ENCODE measurements at regions not wholly inside any gene's neighbourhood (a gene's known extent, or its start where the extent isn't known, plus 50 kb on each side); places are given as distances from the start of the nearest gene placed in this dataset.

DNA sequence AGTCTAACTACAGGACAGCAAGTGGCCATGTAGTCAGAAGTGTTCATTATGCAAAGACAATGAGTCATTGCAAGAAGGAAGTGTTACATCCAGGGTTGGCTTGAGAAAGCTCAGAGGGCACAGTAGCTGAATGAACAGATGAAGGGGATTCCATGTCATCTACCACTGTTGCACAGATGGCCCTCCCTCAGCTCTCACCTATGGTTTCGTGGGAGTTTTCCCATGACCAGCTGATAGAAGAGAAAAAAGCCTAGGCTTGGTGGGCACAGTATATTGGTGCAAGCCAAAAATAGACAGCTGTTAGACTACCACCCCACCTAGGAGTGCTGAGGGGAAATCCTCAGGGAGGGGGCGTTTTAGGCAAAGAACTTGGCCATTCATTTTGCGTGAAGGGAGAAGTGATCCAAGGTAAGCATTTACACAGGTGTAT lies 217.0 kb downstream of the DMRT2 start:
- H3K36me3 Mint-ChIP-seq: no peaks in the 10 kb centered on the region
- H3K27ac Mint-ChIP-seq: no peak overlapping the region
- H3K9me3 Mint-ChIP-seq: no peaks in the 10 kb centered on the region
- peaks cover 4% of the 10 kb centered on the region for H3K27me3 Mint-ChIP-seq
- CTCF ChIA-PET: no interaction called here
- no peak for DNase-seq
- H3K4me1 Mint-ChIP-seq: no peaks in the 10 kb centered on the region
- no peak overlapping the region for H3K4me3 Mint-ChIP-seq

- no peaks in the 10 kb centered on the region for H3K36me3 Mint-ChIP-seq
- H3K9me3 Mint-ChIP-seq: no peaks in the 10 kb centered on the region
- no peak overlapping the region for H3K4me3 Mint-ChIP-seq
- peaks cover 4% of the 10 kb centered on the region for H3K27me3 Mint-ChIP-seq
- no peaks in the 10 kb centered on the region for H3K4me1 Mint-ChIP-seq
- DNase-seq: no peak
- CTCF ChIA-PET: no interaction called here
- no peak overlapping the region for H3K27ac Mint-ChIP-seq
Observed at GRCh38 chr9:1267581-1267980, 217.4 kb downstream of the DMRT2 start.

- Mint-ChIP-seq H3K4me1 (no peaks in the 10 kb centered on the region), H3K27me3 (peaks cover 4% of the 10 kb centered on the region), H3K27ac (no peak overlapping the region), H3K4me3 (no peak overlapping the region), H3K9me3 (no peaks in the 10 kb centered on the region), H3K36me3 (no peaks in the 10 kb centered on the region)
- CTCF ChIA-PET: interaction anchor here (0.6 kb wide), 1 partner anchor 11 kb away, joined by 3 read pairs; no protein-coding TSS in a partner anchor
- DNase-seq: no peak
Observed at GRCh38 chr9:1269533-1270315, 219.6 kb downstream of the DMRT2 start.

DNA sequence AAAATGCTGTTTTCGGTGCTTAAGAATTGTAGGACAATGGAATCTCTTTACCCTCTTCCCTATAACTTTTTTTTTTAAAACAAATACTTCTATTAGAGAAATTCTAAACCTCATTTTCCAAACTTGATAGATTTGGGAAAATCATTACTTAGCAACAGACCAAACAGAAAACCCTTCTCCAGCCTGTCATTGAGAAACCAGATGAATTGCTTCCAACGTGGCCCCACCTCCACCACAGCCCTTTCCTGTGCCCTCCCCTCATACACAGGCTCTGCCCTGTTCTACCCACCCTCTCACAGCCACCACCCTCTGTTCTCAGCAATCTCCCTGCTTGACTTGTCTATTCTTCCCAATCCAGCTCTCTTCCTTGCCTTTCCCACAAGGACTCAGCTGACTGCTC lies 221.2 kb downstream of the DMRT2 start:
- H3K9me3 Mint-ChIP-seq: no peaks in the 10 kb centered on the region
- CTCF ChIA-PET: no interaction called here
- H3K27ac Mint-ChIP-seq: no peak overlapping the region
- no peaks in the 10 kb centered on the region for H3K36me3 Mint-ChIP-seq
- no peaks in the 10 kb centered on the region for H3K4me1 Mint-ChIP-seq
- no peak for DNase-seq
- peaks cover 4% of the 10 kb centered on the region for H3K27me3 Mint-ChIP-seq
- no peak overlapping the region for H3K4me3 Mint-ChIP-seq

GRCh38 chr9:1271786-1272185 lies 221.6 kb downstream of the DMRT2 start:
- Mint-ChIP-seq H3K4me1 (no peaks in the 10 kb centered on the region), H3K36me3 (no peaks in the 10 kb centered on the region), H3K27ac (no peak overlapping the region), H3K4me3 (no peak overlapping the region), H3K9me3 (no peaks in the 10 kb centered on the region), H3K27me3 (peaks cover 4% of the 10 kb centered on the region)
- CTCF ChIA-PET: no interaction called here
- no peak for DNase-seq

DNA sequence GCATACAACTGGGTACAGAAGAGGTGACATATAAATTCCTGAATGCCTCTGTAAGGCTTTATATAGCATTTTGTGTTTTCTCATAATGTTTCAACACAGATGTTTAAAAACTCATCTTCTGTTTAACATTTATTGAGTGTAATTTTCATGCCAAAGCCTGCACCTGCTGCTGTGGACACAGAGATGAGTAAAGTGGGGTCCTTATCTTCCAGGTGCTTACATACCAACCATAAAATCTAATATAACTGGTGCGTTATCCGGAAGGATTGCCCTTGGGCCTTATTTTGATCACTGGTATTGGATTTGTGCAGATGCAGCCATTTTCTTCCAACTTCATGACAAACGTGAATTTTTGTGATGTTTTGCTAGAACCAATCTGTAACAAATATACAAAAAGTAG lies 222.3 kb downstream of the DMRT2 start:
- Mint-ChIP-seq H3K36me3 (no peaks in the 10 kb centered on the region), H3K9me3 (no peaks in the 10 kb centered on the region), H3K4me1 (no peaks in the 10 kb centered on the region), H3K27ac (no peak overlapping the region), H3K27me3 (peaks cover 4% of the 10 kb centered on the region), H3K4me3 (no peak overlapping the region)
- DNase-seq: no peak
- CTCF ChIA-PET: no interaction called here

GRCh38 chr9:1273859-1274258 lies 223.7 kb downstream of the DMRT2 start:
- Mint-ChIP-seq H3K9me3 (no peaks in the 10 kb centered on the region), H3K4me3 (no peak overlapping the region), H3K4me1 (no peaks in the 10 kb centered on the region), H3K27me3 (peaks cover 4% of the 10 kb centered on the region), H3K27ac (no peak overlapping the region), H3K36me3 (no peaks in the 10 kb centered on the region)
- CTCF ChIA-PET: no interaction called here
- DNase-seq: no peak

GRCh38 chr9:1274334-1274733 lies 224.2 kb downstream of the DMRT2 start:
- Mint-ChIP-seq H3K9me3 (no peaks in the 10 kb centered on the region), H3K36me3 (no peaks in the 10 kb centered on the region), H3K4me1 (no peaks in the 10 kb centered on the region), H3K4me3 (no peak overlapping the region), H3K27me3 (peaks cover 4% of the 10 kb centered on the region), H3K27ac (no peak overlapping the region)
- DNase-seq: no peak
- CTCF ChIA-PET: no interaction called here

GRCh38 chr9:1276474-1276873 lies 226.3 kb downstream of the DMRT2 start:
- DNase-seq: no peak
- H3K4me3 Mint-ChIP-seq: no peak overlapping the region
- H3K9me3 Mint-ChIP-seq: no peaks in the 10 kb centered on the region
- no peaks in the 10 kb centered on the region for H3K4me1 Mint-ChIP-seq
- CTCF ChIA-PET: interaction anchor here (0.6 kb wide), 1 partner anchor 325 kb away, joined by 3 read pairs; no protein-coding TSS in a partner anchor
- H3K27ac Mint-ChIP-seq: no peak overlapping the region
- H3K36me3 Mint-ChIP-seq: no peaks in the 10 kb centered on the region
- no peaks in the 10 kb centered on the region for H3K27me3 Mint-ChIP-seq

- no peak overlapping the region for H3K4me3 Mint-ChIP-seq
- no peaks in the 10 kb centered on the region for H3K27me3 Mint-ChIP-seq
- H3K36me3 Mint-ChIP-seq: no peaks in the 10 kb centered on the region
- peaks cover 7% of the 10 kb centered on the region for H3K9me3 Mint-ChIP-seq
- CTCF ChIA-PET: no interaction called here
- no peak for DNase-seq
- no peaks in the 10 kb centered on the region for H3K4me1 Mint-ChIP-seq
- no peak overlapping the region for H3K27ac Mint-ChIP-seq
Observed at GRCh38 chr9:1284727-1285126, 234.6 kb downstream of the DMRT2 start.

DNA sequence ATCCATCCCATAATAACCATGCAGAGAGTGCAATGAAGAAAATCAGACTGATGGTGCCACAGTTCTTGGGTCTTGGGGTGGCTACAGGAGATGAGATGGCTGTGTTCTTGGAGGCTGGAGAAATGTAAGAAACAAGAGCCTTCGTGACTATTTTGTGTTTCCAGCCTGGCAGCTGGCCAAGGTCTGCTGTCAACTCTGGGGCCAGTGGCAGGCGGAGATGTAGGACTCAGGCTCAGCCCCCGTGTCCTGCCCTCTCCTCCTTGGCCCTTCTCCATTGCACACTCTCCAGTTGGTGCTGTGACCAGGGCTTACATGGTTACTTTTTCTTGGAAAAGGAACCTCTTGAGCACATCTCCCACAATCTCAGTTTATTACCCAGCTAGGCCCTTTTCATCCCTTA lies 235.4 kb downstream of the DMRT2 start:
- DNase-seq: no peak
- H3K36me3 Mint-ChIP-seq: no peaks in the 10 kb centered on the region
- CTCF ChIA-PET: no interaction called here
- H3K4me3 Mint-ChIP-seq: no peak overlapping the region
- peaks cover 7% of the 10 kb centered on the region for H3K9me3 Mint-ChIP-seq
- H3K27ac Mint-ChIP-seq: no peak overlapping the region
- H3K27me3 Mint-ChIP-seq: no peaks in the 10 kb centered on the region
- H3K4me1 Mint-ChIP-seq: no peaks in the 10 kb centered on the region

DNA sequence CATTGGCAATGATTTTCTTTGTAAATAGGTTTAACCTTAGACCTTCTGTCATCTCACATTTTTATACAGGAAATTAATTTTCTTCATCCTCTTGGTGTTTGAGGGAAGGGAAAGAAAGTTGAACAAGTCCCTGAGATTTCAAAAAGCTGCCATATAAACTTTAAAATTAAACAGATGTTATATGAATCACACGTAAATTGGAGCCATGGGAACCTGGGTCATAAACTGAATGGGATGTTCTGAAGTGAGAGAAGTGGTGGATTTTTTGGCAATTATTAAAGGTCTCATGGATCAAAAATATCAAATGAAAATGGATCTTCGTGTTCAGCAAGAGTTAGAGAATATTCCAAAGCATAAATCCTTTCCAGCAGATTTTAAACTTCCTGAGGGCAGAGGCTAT lies 242.2 kb downstream of the DMRT2 start:
- no peak for DNase-seq
- Mint-ChIP-seq H3K27me3 (peaks cover 5% of the 10 kb centered on the region), H3K27ac (no peak overlapping the region), H3K4me1 (no peaks in the 10 kb centered on the region), H3K36me3 (no peaks in the 10 kb centered on the region), H3K4me3 (no peak overlapping the region), H3K9me3 (peaks cover 3% of the 10 kb centered on the region)
- CTCF ChIA-PET: no interaction called here

- Mint-ChIP-seq H3K4me1 (no peaks in the 10 kb centered on the region), H3K27ac (no peak overlapping the region), H3K4me3 (no peak overlapping the region), H3K9me3 (no peaks in the 10 kb centered on the region), H3K36me3 (no peaks in the 10 kb centered on the region), H3K27me3 (peaks cover 5% of the 10 kb centered on the region)
- DNase-seq: no peak
- CTCF ChIA-PET: no interaction called here
Observed at GRCh38 chr9:1294641-1295258, 244.6 kb downstream of the DMRT2 start.

- no peaks in the 10 kb centered on the region for H3K9me3 Mint-ChIP-seq
- no peaks in the 10 kb centered on the region for H3K4me1 Mint-ChIP-seq
- CTCF ChIA-PET: no interaction called here
- no peaks in the 10 kb centered on the region for H3K36me3 Mint-ChIP-seq
- peaks cover 5% of the 10 kb centered on the region for H3K27me3 Mint-ChIP-seq
- H3K4me3 Mint-ChIP-seq: no peak overlapping the region
- H3K27ac Mint-ChIP-seq: no peak overlapping the region
- no peak for DNase-seq
Observed at GRCh38 chr9:1296331-1296730, 246.2 kb downstream of the DMRT2 start.

GRCh38 chr9:1298046-1298445 lies 247.9 kb downstream of the DMRT2 start:
- H3K4me1 Mint-ChIP-seq: no peaks in the 10 kb centered on the region
- no peaks in the 10 kb centered on the region for H3K27me3 Mint-ChIP-seq
- DNase-seq: no peak
- H3K27ac Mint-ChIP-seq: no peak overlapping the region
- H3K36me3 Mint-ChIP-seq: no peaks in the 10 kb centered on the region
- CTCF ChIA-PET: no interaction called here
- H3K4me3 Mint-ChIP-seq: no peak overlapping the region
- no peaks in the 10 kb centered on the region for H3K9me3 Mint-ChIP-seq
